Chondrocyte (in vitro differentiated cells): ENCODE measurements at regions not wholly inside any gene's neighbourhood (a gene's known extent, or its start where the extent isn't known, plus 50 kb on each side); places are given as distances from the start of the nearest gene placed in this dataset.

ENCODE experiments used
- DNase-seq: peaks from one replicate; pipeline ENCODE4 v3.0.0; 2021; ENCODE audit warnings: mixed read lengths, low spot score
- H3K27ac Mint-ChIP-seq: one replicate; pipeline ENCODE4 v1.8.0; 2021; ENCODE audit warnings: mild to moderate bottlenecking, moderate library complexity, mixed read lengths; ENCODE audit not compliant: unreplicated experiment
- H3K27me3 Mint-ChIP-seq: 2 replicates; pipeline ENCODE4 v1.8.0; 2021; ENCODE audit warnings: low read depth, mixed read lengths
- H3K36me3 Mint-ChIP-seq: 2 replicates; pipeline ENCODE4 v1.8.0; 2021; ENCODE audit warnings: low read depth, mixed read lengths
- H3K4me1 Mint-ChIP-seq: 2 replicates; pipeline ENCODE4 v1.8.0; 2021; ENCODE audit warnings: low read depth, mild to moderate bottlenecking, mixed read lengths
- H3K4me3 Mint-ChIP-seq: one replicate; pipeline ENCODE4 v1.8.0; 2021; ENCODE audit warnings: mild to moderate bottlenecking, moderate library complexity, mixed read lengths; ENCODE audit not compliant: unreplicated experiment
- H3K9me3 Mint-ChIP-seq: 2 replicates; pipeline ENCODE4 v1.8.0; 2021; ENCODE audit warnings: low read depth, mixed read lengths
- CTCF ChIP-seq: fragments of 200-600 bp; sonication (generic); IDR thresholded peaks from 2 replicates; pipeline ENCODE4 v1.5.0; 2021; ENCODE audit warnings: antibody characterized with exemption, mild to moderate bottlenecking, moderate library complexity

GRCh38 chr4:8775751-8776355 is 95.8 kb downstream of the HMX1 start:
- no peaks in the 10 kb centered on the region for H3K9me3 Mint-ChIP-seq
- H3K4me1 Mint-ChIP-seq = no peaks in the 10 kb centered on the region
- peak; percentile 81 for DNase-seq
- H3K36me3 Mint-ChIP-seq = no peaks in the 10 kb centered on the region
- no peak for TF ChIP-seq CTCF
- no peaks in the 10 kb centered on the region for H3K27me3 Mint-ChIP-seq
- H3K4me3 Mint-ChIP-seq = no peak overlapping the region
- no peak overlapping the region for H3K27ac Mint-ChIP-seq

GRCh38 chr4:8775121-8775520 is 96.5 kb downstream of the HMX1 start:
- Mint-ChIP-seq H3K36me3 (no peaks in the 10 kb centered on the region), H3K9me3 (no peaks in the 10 kb centered on the region), H3K4me3 (no peak overlapping the region), H3K4me1 (no peaks in the 10 kb centered on the region), H3K27me3 (peaks cover 5% of the 10 kb centered on the region), H3K27ac (no peak overlapping the region)
- no peak for TF ChIP-seq CTCF
- DNase-seq = no peak

- no peak for TF ChIP-seq CTCF
- Mint-ChIP-seq H3K36me3 (no peaks in the 10 kb centered on the region), H3K27me3 (peaks cover 9% of the 10 kb centered on the region), H3K4me3 (no peak overlapping the region), H3K27ac (no peak overlapping the region), H3K9me3 (no peaks in the 10 kb centered on the region), H3K4me1 (no peaks in the 10 kb centered on the region)
- no peak for DNase-seq
Measured at GRCh38 chr4:8774071-8774470, 97.6 kb downstream of the HMX1 start.

GRCh38 chr4:8773124-8773931 is 98.3 kb downstream of the HMX1 start:
- H3K4me1 Mint-ChIP-seq = no peaks in the 10 kb centered on the region
- no peaks in the 10 kb centered on the region for H3K36me3 Mint-ChIP-seq
- no peak for TF ChIP-seq CTCF
- H3K4me3 Mint-ChIP-seq = no peak overlapping the region
- peaks cover 11% of the 10 kb centered on the region for H3K27me3 Mint-ChIP-seq
- no peaks in the 10 kb centered on the region for H3K9me3 Mint-ChIP-seq
- no peak overlapping the region for H3K27ac Mint-ChIP-seq
- DNase-seq = peak; percentile 87

- Mint-ChIP-seq H3K36me3 (no peaks in the 10 kb centered on the region), H3K4me1 (no peaks in the 10 kb centered on the region), H3K27me3 (peaks cover 15% of the 10 kb centered on the region), H3K27ac (no peak overlapping the region), H3K4me3 (no peak overlapping the region), H3K9me3 (no peaks in the 10 kb centered on the region)
- DNase-seq = peak; percentile 63
- no peak for TF ChIP-seq CTCF
Measured at GRCh38 chr4:8772499-8773123, 99.0 kb downstream of the HMX1 start.
